ENCODE measurements at regions not wholly inside any gene's neighbourhood (a gene's known extent, or its start where the extent isn't known, plus 50 kb on each side); places are given as distances from the start of the nearest gene placed in this dataset.

DNA sequence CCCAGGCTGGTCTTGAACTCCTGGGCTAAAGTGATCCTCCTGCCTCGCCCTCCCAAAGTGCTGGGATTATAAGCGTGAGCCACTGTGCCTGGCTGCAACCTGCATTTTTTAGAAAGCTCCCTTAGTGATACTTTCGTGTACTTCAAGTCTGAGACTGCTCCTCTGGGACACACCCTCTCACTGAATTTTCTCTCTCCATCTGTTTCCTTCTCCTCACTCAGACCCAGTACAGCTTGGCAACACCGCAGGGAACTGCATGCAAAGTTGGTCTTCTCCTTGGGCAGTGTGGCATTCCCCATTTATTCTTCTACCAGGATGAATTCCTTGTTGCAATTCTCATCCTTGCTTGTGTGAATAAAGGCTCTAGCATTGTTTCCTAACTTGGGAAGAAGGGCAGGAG is 175.9 kb downstream of the LPIN1 start:
- H3K9me3 ChIP-seq (ENCODE audit: control insufficient read depth, insufficient read depth, low read depth, low read length): no peaks in the 10 kb centered on the region
- H3K4me1 ChIP-seq (ENCODE audit: control insufficient read depth, insufficient read depth, low read length): peaks cover 9% of the 10 kb centered on the region; the same call in 1 of the 2 replicates
- H3K9ac ChIP-seq (ENCODE audit: low read length): no peak overlapping the region
- H3K27ac ChIP-seq (ENCODE audit: low read depth, low read length): no peak overlapping the region
- H3K27me3 ChIP-seq (ENCODE audit: control insufficient read depth, insufficient read depth, low read length): no peaks in the 10 kb centered on the region
- no peaks in the 10 kb centered on the region for H3K36me3 ChIP-seq (ENCODE audit: control insufficient read depth, insufficient read depth, low read length)
- no peak overlapping the region for H3K4me3 ChIP-seq (ENCODE audit: low read depth, low read length)

DNA sequence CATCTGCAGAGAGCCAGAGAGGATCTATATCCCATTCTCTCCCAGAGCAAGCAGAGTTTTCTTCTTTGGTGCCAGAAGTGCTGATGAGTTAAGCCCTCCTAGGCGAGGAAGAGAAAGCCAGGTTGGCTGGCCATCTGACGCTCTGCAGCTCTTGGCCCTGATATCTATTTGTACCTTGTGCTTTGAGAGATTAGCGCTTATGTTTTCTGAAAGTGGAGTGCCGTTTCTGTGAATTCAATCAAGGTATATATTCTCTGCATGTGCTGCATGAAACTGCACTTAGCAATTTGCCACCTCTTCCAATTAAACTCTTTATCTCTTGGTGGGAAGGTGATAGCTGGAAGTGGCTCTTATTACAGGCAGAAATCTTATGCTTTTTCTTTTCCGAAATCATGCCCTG is 177.5 kb downstream of the LPIN1 start:
- no peaks in the 10 kb centered on the region for H3K27me3 ChIP-seq (ENCODE audit: control insufficient read depth, insufficient read depth, low read length)
- H3K4me1 ChIP-seq (ENCODE audit: control insufficient read depth, insufficient read depth, low read length): peaks cover 9% of the 10 kb centered on the region; the same call in 1 of the 2 replicates
- H3K36me3 ChIP-seq (ENCODE audit: control insufficient read depth, insufficient read depth, low read length): no peaks in the 10 kb centered on the region
- no peaks in the 10 kb centered on the region for H3K9me3 ChIP-seq (ENCODE audit: control insufficient read depth, insufficient read depth, low read depth, low read length)
- no peak overlapping the region for H3K27ac ChIP-seq (ENCODE audit: low read depth, low read length)
- H3K9ac ChIP-seq (ENCODE audit: low read length): no peak overlapping the region
- H3K4me3 ChIP-seq (ENCODE audit: low read depth, low read length): no peak overlapping the region

DNA sequence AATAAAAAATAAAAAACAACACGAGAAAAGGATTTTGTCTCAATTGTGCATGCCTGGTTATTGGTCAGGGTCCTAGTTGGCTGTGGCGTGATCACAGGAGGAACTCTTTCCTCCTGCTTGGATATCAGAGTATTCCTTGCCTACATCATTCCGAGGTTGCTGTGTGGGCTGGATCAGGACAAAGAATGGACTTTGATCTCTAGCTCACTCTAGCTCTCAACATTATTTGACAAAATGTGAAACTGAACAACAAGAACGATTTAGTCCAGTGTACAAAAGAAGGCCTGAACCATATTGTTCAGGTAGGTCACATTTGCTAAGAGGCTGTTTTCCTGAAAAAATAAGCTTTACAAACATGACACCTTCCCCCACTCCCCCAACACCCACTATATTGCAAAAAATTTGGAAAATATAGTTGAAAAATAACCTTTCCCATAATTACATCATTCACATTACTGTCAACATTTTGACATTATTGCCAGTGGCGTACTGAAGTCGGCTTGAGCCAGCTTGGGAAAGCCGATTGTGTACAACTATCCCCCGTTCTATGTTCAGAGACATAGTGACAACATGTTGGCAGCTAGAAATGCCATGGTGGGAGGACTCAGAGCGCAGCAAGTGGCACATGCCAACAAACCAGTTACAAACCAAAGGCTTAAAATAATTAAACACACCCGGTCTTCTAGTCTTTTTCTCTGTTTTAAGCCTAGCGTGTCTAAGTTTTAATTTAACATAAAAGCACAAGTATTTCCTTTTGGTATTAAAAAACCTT is 179.0 kb downstream of the LPIN1 start:
- Histone ChIP-seq H3K36me3 (ENCODE audit: control insufficient read depth, insufficient read depth, low read length) (no peaks in the 10 kb centered on the region), H3K27ac (ENCODE audit: low read depth, low read length) (no peak overlapping the region), H3K4me3 (ENCODE audit: low read depth, low read length) (no peak overlapping the region), H3K9ac (ENCODE audit: low read length) (no peak overlapping the region), H3K27me3 (ENCODE audit: control insufficient read depth, insufficient read depth, low read length) (no peaks in the 10 kb centered on the region), H3K4me1 (ENCODE audit: control insufficient read depth, insufficient read depth, low read length) (peaks cover 9% of the 10 kb centered on the region; the same call in 1 of the 2 replicates), H3K9me3 (ENCODE audit: control insufficient read depth, insufficient read depth, low read depth, low read length) (no peaks in the 10 kb centered on the region)

DNA sequence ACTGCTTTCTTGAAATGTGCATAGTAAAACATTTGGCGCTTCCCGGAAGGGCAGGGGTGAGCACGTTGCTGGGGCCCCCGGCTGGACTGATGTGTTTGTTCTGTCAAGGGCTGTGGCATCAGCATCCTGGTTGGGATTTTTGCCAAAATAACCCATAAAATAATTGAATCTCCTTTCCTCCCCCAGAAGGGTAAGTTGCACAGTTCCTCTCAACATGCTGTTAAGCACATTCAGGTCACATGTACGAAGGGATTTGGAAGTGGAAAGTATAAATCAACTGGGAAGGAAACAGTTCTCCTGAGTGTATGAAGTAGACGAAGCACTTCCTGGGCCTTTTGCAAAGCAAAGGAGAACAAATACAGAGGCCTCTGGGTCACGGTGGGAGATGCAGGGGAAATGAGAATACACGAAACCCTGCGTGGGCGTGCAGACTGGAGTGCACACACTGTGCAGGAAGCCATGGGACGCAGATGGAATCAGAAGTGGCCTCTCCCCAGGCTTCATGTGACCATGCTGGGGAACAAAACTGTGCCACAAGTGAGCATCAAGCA is 183.9 kb downstream of the LPIN1 start:
- Histone ChIP-seq H3K9ac (ENCODE audit: low read length) (no peak overlapping the region), H3K4me3 (ENCODE audit: low read depth, low read length) (no peak overlapping the region), H3K9me3 (ENCODE audit: control insufficient read depth, insufficient read depth, low read depth, low read length) (no peaks in the 10 kb centered on the region), H3K36me3 (ENCODE audit: control insufficient read depth, insufficient read depth, low read length) (no peaks in the 10 kb centered on the region), H3K27me3 (ENCODE audit: control insufficient read depth, insufficient read depth, low read length) (no peaks in the 10 kb centered on the region), H3K4me1 (ENCODE audit: control insufficient read depth, insufficient read depth, low read length) (no peaks in the 10 kb centered on the region), H3K27ac (ENCODE audit: low read depth, low read length) (no peak overlapping the region)

DNA sequence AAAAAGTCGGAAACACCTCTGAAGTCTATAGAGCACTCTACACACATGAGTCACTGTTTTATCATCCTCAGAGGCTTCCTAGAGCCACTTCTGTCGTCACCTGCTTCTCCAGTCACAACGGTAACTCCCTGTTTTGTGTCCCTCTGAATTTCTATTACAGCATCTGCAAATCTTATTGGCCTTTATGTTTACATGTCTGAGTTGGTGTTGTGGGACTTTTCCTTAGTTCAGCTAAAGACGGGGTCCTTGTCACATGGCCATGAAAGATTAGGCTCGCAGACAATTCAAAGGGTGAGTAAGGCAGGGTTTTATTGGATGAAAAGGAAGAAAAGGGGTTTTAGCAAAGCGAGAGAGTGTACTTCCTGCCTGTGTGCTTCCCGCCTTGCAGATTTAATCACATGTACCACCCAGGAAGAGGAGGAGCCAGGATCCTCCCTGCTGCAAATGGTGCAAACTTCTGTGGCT is 185.6 kb downstream of the LPIN1 start:
- Histone ChIP-seq H3K27me3 (ENCODE audit: control insufficient read depth, insufficient read depth, low read length) (no peaks in the 10 kb centered on the region), H3K9me3 (ENCODE audit: control insufficient read depth, insufficient read depth, low read depth, low read length) (no peaks in the 10 kb centered on the region), H3K4me3 (ENCODE audit: low read depth, low read length) (no peak overlapping the region), H3K9ac (ENCODE audit: low read length) (no peak overlapping the region), H3K36me3 (ENCODE audit: control insufficient read depth, insufficient read depth, low read length) (no peaks in the 10 kb centered on the region), H3K4me1 (ENCODE audit: control insufficient read depth, insufficient read depth, low read length) (no peaks in the 10 kb centered on the region), H3K27ac (ENCODE audit: low read depth, low read length) (no peak overlapping the region)

DNA sequence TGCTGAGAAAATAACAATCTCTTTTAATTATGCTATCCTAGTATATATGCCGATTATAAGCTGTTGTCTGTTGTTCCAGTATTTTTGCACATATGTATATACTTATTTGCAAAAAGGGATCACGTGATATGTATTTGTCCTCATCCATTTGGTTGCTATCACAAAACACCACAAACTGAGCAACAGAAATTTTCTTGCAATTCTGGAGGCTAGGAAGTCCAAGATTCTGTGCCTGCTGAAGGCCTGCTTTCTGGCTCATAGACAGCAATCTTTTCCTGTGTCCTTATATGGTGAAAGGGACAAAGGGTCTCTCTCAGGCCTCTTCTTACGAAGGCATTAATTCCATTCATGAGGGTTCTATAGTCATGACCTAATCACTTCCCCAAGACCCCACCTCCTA is 186.5 kb downstream of the LPIN1 start:
- no peaks in the 10 kb centered on the region for H3K4me1 ChIP-seq (ENCODE audit: control insufficient read depth, insufficient read depth, low read length)
- no peak overlapping the region for H3K9ac ChIP-seq (ENCODE audit: low read length)
- no peaks in the 10 kb centered on the region for H3K36me3 ChIP-seq (ENCODE audit: control insufficient read depth, insufficient read depth, low read length)
- H3K27ac ChIP-seq (ENCODE audit: low read depth, low read length): no peak overlapping the region
- H3K27me3 ChIP-seq (ENCODE audit: control insufficient read depth, insufficient read depth, low read length): no peaks in the 10 kb centered on the region
- H3K9me3 ChIP-seq (ENCODE audit: control insufficient read depth, insufficient read depth, low read depth, low read length): no peaks in the 10 kb centered on the region
- H3K4me3 ChIP-seq (ENCODE audit: low read depth, low read length): no peak overlapping the region

DNA sequence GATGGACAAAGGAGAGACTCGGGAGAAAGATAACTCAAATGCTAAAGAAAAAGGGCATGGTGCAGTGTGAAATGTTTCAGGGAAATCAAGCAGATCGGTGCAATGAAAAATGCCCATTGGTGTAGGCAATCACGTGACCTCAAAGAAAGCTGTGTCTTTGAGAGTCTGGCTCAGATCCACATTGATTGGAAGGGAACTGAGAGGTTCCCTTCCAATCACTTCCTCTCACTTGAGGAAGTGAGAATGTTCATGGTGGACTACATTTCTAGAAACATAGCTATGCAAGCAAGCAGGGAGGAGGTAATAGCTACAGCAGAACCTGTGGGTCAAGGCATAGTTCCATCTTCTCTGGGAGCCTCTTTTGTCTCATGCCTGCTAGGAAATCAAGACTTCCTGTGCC is 187.4 kb downstream of the LPIN1 start:
- Histone ChIP-seq H3K4me1 (ENCODE audit: control insufficient read depth, insufficient read depth, low read length) (no peaks in the 10 kb centered on the region), H3K27ac (ENCODE audit: low read depth, low read length) (no peak overlapping the region), H3K36me3 (ENCODE audit: control insufficient read depth, insufficient read depth, low read length) (no peaks in the 10 kb centered on the region), H3K4me3 (ENCODE audit: low read depth, low read length) (no peak overlapping the region), H3K27me3 (ENCODE audit: control insufficient read depth, insufficient read depth, low read length) (no peaks in the 10 kb centered on the region), H3K9ac (ENCODE audit: low read length) (no peak overlapping the region), H3K9me3 (ENCODE audit: control insufficient read depth, insufficient read depth, low read depth, low read length) (no peaks in the 10 kb centered on the region)

DNA sequence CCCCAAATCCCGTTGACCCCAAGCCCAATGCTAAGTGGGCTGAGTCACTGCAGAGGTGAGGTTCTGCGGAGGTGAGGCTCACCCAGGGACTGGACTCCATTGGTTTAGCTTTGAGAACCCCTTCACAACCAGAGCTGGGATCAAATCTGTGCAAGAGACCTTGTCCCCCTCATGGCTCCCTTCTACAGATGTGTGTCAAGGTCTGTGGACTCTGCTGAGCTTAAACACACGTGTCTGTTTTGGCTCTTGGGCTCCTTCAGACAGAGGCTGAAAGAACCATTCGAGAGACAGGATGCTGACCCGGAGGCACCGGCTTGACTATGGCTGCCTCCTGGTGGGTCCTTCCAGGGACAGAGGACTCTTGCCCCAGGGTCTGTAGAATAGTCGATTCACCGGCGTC is 190.3 kb downstream of the LPIN1 start:
- Histone ChIP-seq H3K9me3 (ENCODE audit: control insufficient read depth, insufficient read depth, low read depth, low read length) (no peaks in the 10 kb centered on the region), H3K27me3 (ENCODE audit: control insufficient read depth, insufficient read depth, low read length) (no peaks in the 10 kb centered on the region), H3K9ac (ENCODE audit: low read length) (no peak overlapping the region), H3K36me3 (ENCODE audit: control insufficient read depth, insufficient read depth, low read length) (no peaks in the 10 kb centered on the region), H3K27ac (ENCODE audit: low read depth, low read length) (no peak overlapping the region), H3K4me1 (ENCODE audit: control insufficient read depth, insufficient read depth, low read length) (no peaks in the 10 kb centered on the region), H3K4me3 (ENCODE audit: low read depth, low read length) (no peak overlapping the region)

DNA sequence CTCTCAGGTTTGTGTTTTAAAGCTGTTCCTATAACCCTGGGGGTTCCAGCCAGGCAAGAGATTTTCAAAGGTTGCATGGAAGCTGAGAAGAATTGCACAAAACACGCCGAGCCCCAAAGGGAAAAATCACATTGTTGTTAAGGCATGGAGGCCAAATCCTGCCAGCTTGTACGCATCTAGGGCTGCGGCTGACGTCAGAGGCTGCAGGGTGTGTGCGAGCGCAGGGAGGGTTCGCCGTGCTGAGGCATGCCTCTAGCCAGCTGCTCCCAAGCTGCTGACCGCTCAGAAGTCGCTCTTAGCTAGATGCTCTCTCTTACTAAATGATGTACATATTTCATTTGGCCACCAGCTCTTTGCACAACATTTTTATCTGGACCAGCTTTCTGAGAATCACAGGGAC is 191.8 kb downstream of the LPIN1 start:
- Histone ChIP-seq H3K27ac (ENCODE audit: low read depth, low read length) (no peak overlapping the region), H3K9me3 (ENCODE audit: control insufficient read depth, insufficient read depth, low read depth, low read length) (no peaks in the 10 kb centered on the region), H3K27me3 (ENCODE audit: control insufficient read depth, insufficient read depth, low read length) (no peaks in the 10 kb centered on the region), H3K9ac (ENCODE audit: low read length) (no peak overlapping the region), H3K4me1 (ENCODE audit: control insufficient read depth, insufficient read depth, low read length) (no peaks in the 10 kb centered on the region), H3K36me3 (ENCODE audit: control insufficient read depth, insufficient read depth, low read length) (no peaks in the 10 kb centered on the region), H3K4me3 (ENCODE audit: low read depth, low read length) (no peak overlapping the region)

DNA sequence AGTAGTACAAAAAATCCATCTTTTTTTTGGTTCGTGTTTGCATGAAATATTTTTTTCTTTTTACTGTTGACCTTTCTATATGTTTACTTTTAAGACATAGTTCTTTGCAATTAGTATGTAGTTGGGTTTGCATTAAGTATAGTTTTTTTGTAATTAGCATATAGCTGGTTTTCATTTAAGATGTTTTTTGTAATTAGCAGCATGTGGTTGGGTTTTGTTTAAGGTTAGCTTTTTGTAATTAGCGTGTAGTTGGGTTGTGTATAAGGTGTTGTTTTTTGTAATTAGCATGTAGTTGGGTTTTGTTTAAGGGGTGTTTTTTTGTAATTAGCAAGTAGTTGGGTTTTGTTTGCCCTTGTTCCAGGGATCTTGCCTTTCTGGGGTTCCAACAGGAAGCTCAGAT is 193.1 kb downstream of the LPIN1 start:
- Histone ChIP-seq H3K36me3 (ENCODE audit: control insufficient read depth, insufficient read depth, low read length) (no peaks in the 10 kb centered on the region), H3K9ac (ENCODE audit: low read length) (no peak overlapping the region), H3K4me1 (ENCODE audit: control insufficient read depth, insufficient read depth, low read length) (no peaks in the 10 kb centered on the region), H3K4me3 (ENCODE audit: low read depth, low read length) (no peak overlapping the region), H3K27ac (ENCODE audit: low read depth, low read length) (no peak overlapping the region), H3K27me3 (ENCODE audit: control insufficient read depth, insufficient read depth, low read length) (no peaks in the 10 kb centered on the region), H3K9me3 (ENCODE audit: control insufficient read depth, insufficient read depth, low read depth, low read length) (no peaks in the 10 kb centered on the region)

DNA sequence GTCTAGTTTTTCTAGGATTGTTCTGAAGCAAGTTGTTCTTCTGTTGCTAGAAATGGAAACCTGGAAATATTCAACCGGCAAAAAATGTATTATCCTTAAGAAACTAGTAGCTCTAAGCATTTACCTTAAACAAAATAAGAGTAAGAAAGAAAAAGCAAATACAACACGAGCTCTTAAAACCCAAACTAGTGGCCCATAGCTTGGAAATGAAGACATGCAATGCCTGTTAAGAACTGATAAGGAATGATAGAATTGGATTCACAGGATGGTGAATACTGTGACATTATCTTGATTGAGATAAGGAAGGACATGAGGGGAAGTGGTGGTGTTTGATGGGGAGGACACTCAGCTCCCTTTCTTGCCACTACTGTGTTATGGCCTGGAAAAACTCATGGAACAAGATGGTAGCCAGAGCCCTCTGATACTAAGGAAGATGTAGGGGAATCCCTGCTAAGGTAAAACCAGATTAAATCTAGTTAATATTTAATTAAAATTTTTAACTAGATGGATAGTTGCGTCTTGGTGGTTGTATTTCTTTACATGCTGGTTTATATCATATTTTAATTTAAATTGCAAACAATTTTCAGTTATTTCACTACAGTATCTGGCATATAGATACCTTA is 193.8 kb downstream of the LPIN1 start:
- H3K27ac ChIP-seq (ENCODE audit: low read depth, low read length): no peak overlapping the region
- no peaks in the 10 kb centered on the region for H3K36me3 ChIP-seq (ENCODE audit: control insufficient read depth, insufficient read depth, low read length)
- no peak overlapping the region for H3K9ac ChIP-seq (ENCODE audit: low read length)
- no peak overlapping the region for H3K4me3 ChIP-seq (ENCODE audit: low read depth, low read length)
- H3K4me1 ChIP-seq (ENCODE audit: control insufficient read depth, insufficient read depth, low read length): no peaks in the 10 kb centered on the region
- no peaks in the 10 kb centered on the region for H3K27me3 ChIP-seq (ENCODE audit: control insufficient read depth, insufficient read depth, low read length)
- H3K9me3 ChIP-seq (ENCODE audit: control insufficient read depth, insufficient read depth, low read depth, low read length): no peaks in the 10 kb centered on the region
